ENCODE measurements at regions not wholly inside any gene's neighbourhood (a gene's known extent, or its start where the extent isn't known, plus 50 kb on each side); places are given as distances from the start of the nearest gene placed in this dataset.

- Histone ChIP-seq H3K4me3 (replicated peaks in 1 of 3; ENCODE audit: insufficient read depth in 1 of 3, low read depth in 2 of 3, low read length in 3 of 3) (no peak overlapping the region), H3K27me3 (ENCODE audit: control insufficient read depth in 1 of 2, insufficient read depth in 2 of 2, low read length in 2 of 2) (no peaks in the 10 kb centered on the region), H3K9me3 (ENCODE audit: low read length) (peaks cover 51% of the 10 kb centered on the region), H3K9ac (ENCODE audit: insufficient read depth, low read depth, low read length) (no peak overlapping the region), H3K4me2 (ENCODE audit: low read depth, low read length) (no peak overlapping the region), H3K36me3 (replicated peaks in 1 of 2; ENCODE audit: control insufficient read depth in 1 of 2, insufficient read depth in 2 of 2, low read length in 2 of 2) (no peaks in the 10 kb centered on the region), H3K4me1 (ENCODE audit: insufficient read depth, low read length) (no peaks in the 10 kb centered on the region), H3K27ac (ENCODE audit: extremely low read length, insufficient read depth, low read length) (no peak overlapping the region), H2AFZ (ENCODE audit: low read length) (no peak overlapping the region), H4K20me1 (ENCODE audit: insufficient read depth, low read length) (no peaks in the 10 kb centered on the region), H3K79me2 (ENCODE audit: insufficient read depth, low read length) (no peaks in the 10 kb centered on the region)
- in situ Hi-C loops (cut with HindIII; ENCODE audit: extremely low pct_ligation_motif_present, low pct_unique_long_range_greater_than_20kb) (no loop called here), intact Hi-C loops (cut with micrococcal nuclease; ENCODE audit: unreplicated experiment) (no loop called here)
- TF ChIP-seq ZFX (CRISPR knock-in tag; IDR thresholded peaks at IDR 0.05; ENCODE audit: low read depth), result no peak
- TF ChIP-seq PLRG1 (conservative IDR thresholded peaks at IDR 0.05), result no peak
- TF ChIP-seq NCOR1 (IDR thresholded peaks at IDR 0.05; ENCODE audit: borderline replicate concordance, low read length), result no peak
- no peak for TF ChIP-seq ZNF775 (CRISPR knock-in tag; IDR thresholded peaks at IDR 0.05; ENCODE audit: borderline replicate concordance)
- no peak for TF ChIP-seq ZBTB10 (CRISPR knock-in tag; IDR thresholded peaks at IDR 0.05; ENCODE audit: borderline replicate concordance)
- TF ChIP-seq ZSCAN20 (CRISPR knock-in tag; IDR thresholded peaks at IDR 0.05; ENCODE audit: borderline replicate concordance), result no peak
- TF ChIP-seq ZNF782 (CRISPR knock-in tag; IDR thresholded peaks at IDR 0.05; ENCODE audit: borderline replicate concordance), result no peak
- TF ChIP-seq ZBTB20 (CRISPR knock-in tag; IDR thresholded peaks at IDR 0.05; ENCODE audit: borderline replicate concordance, low read depth), result no peak
- TF ChIP-seq ZNF17 (CRISPR knock-in tag; IDR thresholded peaks at IDR 0.05), result no peak
- TF ChIP-seq ZNF619 (CRISPR knock-in tag; IDR thresholded peaks at IDR 0.05), result no peak
- no peak for TF ChIP-seq KDM6A (CRISPR knock-in tag; IDR thresholded peaks at IDR 0.05; ENCODE audit: low read depth)
- no peak for TF ChIP-seq HNF4A (CRISPR knock-in tag; IDR thresholded peaks at IDR 0.05)
- FAIRE-seq, result no peak
- DNase-seq (ENCODE audit: low spot score), result no peak
- ChIA-PET CTCF (ENCODE audit: low intra/inter-chr PET ratio, low total read pairs) (no interaction called here), POLR2A (no interaction called here)
- BruUV-seq (replicated peaks), result no TSS peak
- no peak for ATAC-seq
These were observed 117.3 kb upstream of the ADAMTS19 start for GRCh38 chr5:129342796-129343195.

All from HepG2 (cell line).